H9 (cell line): ENCODE measurements at regions not wholly inside any gene's neighbourhood (a gene's known extent, or its start where the extent isn't known, plus 50 kb on each side); places are given as distances from the start of the nearest gene placed in this dataset.

ENCODE experiments used
- DNase-seq: peaks from one replicate; pipeline ENCODE4 v3.0.0-alpha.2; 2017
- H2AFZ ChIP-seq: one replicate; pipeline ENCODE4 v1.6.1; 2013; ENCODE audit warnings: mild to moderate bottlenecking, low read length, control low read depth, moderate library complexity
- H2AK5ac ChIP-seq: 2 replicates; pipeline ENCODE4 v1.6.1; 2013; ENCODE audit warnings: low read length, control low read depth, mixed read lengths; ENCODE audit not compliant: insufficient read length
- H2BK120ac ChIP-seq: one replicate; pipeline ENCODE4 v1.6.1; 2013; ENCODE audit warnings: low read depth, mild to moderate bottlenecking, low read length, control low read depth, inconsistent platforms; ENCODE audit not compliant: poor library complexity, severe bottlenecking
- H2BK12ac ChIP-seq: 2 replicates; pipeline ENCODE4 v1.6.1; 2013; ENCODE audit warnings: low read length, control low read depth, mixed read lengths, low read depth; ENCODE audit not compliant: insufficient read length
- H2BK15ac ChIP-seq: 2 replicates; pipeline ENCODE4 v1.6.1; 2013; ENCODE audit warnings: low read depth, low read length, control low read depth
- H2BK20ac ChIP-seq: one replicate; pipeline ENCODE4 v1.6.1; 2013; ENCODE audit warnings: low read depth, mild to moderate bottlenecking, low read length, control low read depth, inconsistent platforms; ENCODE audit not compliant: poor library complexity, severe bottlenecking
- H2BK5ac ChIP-seq: 2 replicates; pipeline ENCODE4 v1.6.1; 2013; ENCODE audit warnings: low read length, control low read depth, mixed read lengths; ENCODE audit not compliant: insufficient read length
- H3K14ac ChIP-seq: 2 replicates; pipeline ENCODE4 v1.6.1; 2013; ENCODE audit warnings: low read length, control low read depth; ENCODE audit not compliant: insufficient read depth
- H3K18ac ChIP-seq: 2 replicates; pipeline ENCODE4 v1.6.1; 2013; ENCODE audit warnings: low read depth, mild to moderate bottlenecking, mixed read lengths, low read length, control low read depth; ENCODE audit not compliant: insufficient read length
- H3K23ac ChIP-seq: 2 replicates; pipeline ENCODE4 v1.6.1; 2013; ENCODE audit warnings: low read length, control low read depth, mixed read lengths, low read depth; ENCODE audit not compliant: insufficient read length
- H3K23me2 ChIP-seq: 2 replicates; pipeline ENCODE4 v1.6.1; 2013; ENCODE audit warnings: low read depth, mild to moderate bottlenecking, mixed read lengths, low read length, control low read depth; ENCODE audit not compliant: insufficient read length, poor library complexity, severe bottlenecking
- H3K27ac ChIP-seq: 2 replicates; pipeline ENCODE4 v1.5.1; 2013; ENCODE audit warnings: low read length, control low read depth, mixed read lengths, low read depth; ENCODE audit not compliant: insufficient read length
- H3K27me3 ChIP-seq: 2 replicates; pipeline ENCODE4 v1.6.1; 2013; ENCODE audit warnings: low read length, control low read depth, inconsistent platforms; ENCODE audit not compliant: insufficient read depth
- H3K4ac ChIP-seq: 2 replicates; pipeline ENCODE4 v1.6.1; 2013; ENCODE audit warnings: low read depth, mild to moderate bottlenecking, control low read depth, inconsistent platforms, low read length, moderate library complexity
- H3K4me1 ChIP-seq: 2 replicates; pipeline ENCODE4 v1.6.1; 2013; ENCODE audit warnings: low read length, control low read depth, inconsistent platforms; ENCODE audit not compliant: insufficient read depth
- H3K4me2 ChIP-seq: 2 replicates; pipeline ENCODE4 v1.6.1; 2013; ENCODE audit warnings: low read length, control low read depth, mixed read lengths; ENCODE audit not compliant: insufficient read length, insufficient read depth
- H3K56ac ChIP-seq: 2 replicates; pipeline ENCODE4 v1.6.1; 2013; ENCODE audit warnings: low read depth, mild to moderate bottlenecking, mixed read lengths, low read length, control low read depth; ENCODE audit not compliant: insufficient read length
- H3K79me1 ChIP-seq: 2 replicates; pipeline ENCODE4 v1.6.1; 2013; ENCODE audit warnings: low read depth, mild to moderate bottlenecking, moderate library complexity, low read length, control low read depth, inconsistent platforms; ENCODE audit not compliant: insufficient read depth, poor library complexity, severe bottlenecking
- H3K79me2 ChIP-seq: 2 replicates; pipeline ENCODE4 v1.6.1; 2013; ENCODE audit warnings: low read length, control low read depth, inconsistent platforms; ENCODE audit not compliant: insufficient read depth
- H3K9ac ChIP-seq: 2 replicates; pipeline ENCODE4 v1.6.1; 2013; ENCODE audit warnings: low read length, control low read depth, mixed read lengths; ENCODE audit not compliant: insufficient read length; ENCODE audit errors: extremely low read depth
- H3K9me3 ChIP-seq: one replicate; pipeline ENCODE4 v1.6.1; 2013; ENCODE audit warnings: low read depth, low read length, inconsistent platforms; ENCODE audit not compliant: control insufficient read depth
- H3T11ph ChIP-seq: one replicate; pipeline ENCODE4 v1.6.1; 2013; ENCODE audit warnings: mild to moderate bottlenecking, low read length, control low read depth, inconsistent platforms
- H4K20me1 ChIP-seq: one replicate; pipeline ENCODE4 v1.6.1; 2013; ENCODE audit not compliant: control insufficient read depth, insufficient read length, insufficient read depth
- H4K5ac ChIP-seq: 2 replicates; pipeline ENCODE4 v1.6.1; 2013; ENCODE audit warnings: low read depth, mild to moderate bottlenecking, mixed read lengths, low read length, control low read depth; ENCODE audit not compliant: insufficient read length
- H4K8ac ChIP-seq: replicated peaks from 2 replicates; pipeline ENCODE4 v1.6.1; 2013; ENCODE audit warnings: low read length, control low read depth, mixed read lengths, low read depth; ENCODE audit not compliant: insufficient read length
- H4K91ac ChIP-seq: 2 replicates; pipeline ENCODE4 v1.6.1; 2013; ENCODE audit warnings: low read depth, mild to moderate bottlenecking, moderate library complexity, mixed read lengths, low read length, control low read depth; ENCODE audit not compliant: insufficient read length
- H3K27ac Mint-ChIP-seq, 3 experiments: 2 replicates in 2 of 3; 3 replicates in 1 of 3; pipeline ENCODE4 v1.8.0; 2020 to 2021; ENCODE audit warnings: mixed read lengths in 3 of 3, mild to moderate bottlenecking in 1 of 3, moderate library complexity in 1 of 3
- H3K27me3 Mint-ChIP-seq: 2 replicates; pipeline ENCODE4 v1.8.0; 2021; ENCODE audit warnings: low read depth, mild to moderate bottlenecking, moderate library complexity, mixed read lengths
- H3K36me3 Mint-ChIP-seq, 3 experiments: 2 replicates in 2 of 3; 3 replicates in 1 of 3; pipeline ENCODE4 v1.8.0; 2020 to 2021; ENCODE audit warnings: low read depth in 3 of 3, mixed read lengths in 3 of 3; ENCODE audit not compliant: insufficient read depth in 1 of 3
- H3K4me1 Mint-ChIP-seq, 2 experiments: 2 replicates each; pipeline ENCODE4 v1.8.0; 2020; ENCODE audit warnings: mixed read lengths in 2 of 2
- H3K4me3 Mint-ChIP-seq, 2 experiments: 2 replicates in 1 of 2; 3 replicates in 1 of 2; pipeline ENCODE4 v1.8.0; 2020 to 2021; ENCODE audit warnings: mild to moderate bottlenecking in 2 of 2, mixed read lengths in 2 of 2, moderate library complexity in 1 of 2
- H3K9me3 Mint-ChIP-seq, 2 experiments: 2 replicates in 1 of 2; 3 replicates in 1 of 2; pipeline ENCODE4 v1.8.0; 2020; ENCODE audit warnings: mild to moderate bottlenecking in 2 of 2, mixed read lengths in 2 of 2, moderate library complexity in 1 of 2
- WGBS: extraction: QIAGEN DNeasy Blood & Tissue Kit; methylation state at CpG from one replicate; pipeline ENCODE4 v1.1.7; 2013; ENCODE audit warnings: missing lambda C conversion rate, low lambda C conversion rate, mixed read lengths; ENCODE audit not compliant: insufficient read length; ENCODE audit errors: extremely low coverage; 5-methylcytosine and 5-hydroxymethylcytosine counted together
- TF ChIP-seq, protein P1 (sequence below): fragments of 200-600 bp; sonication (generic); conservative IDR thresholded peaks from 3 replicates; pipeline ENCODE4 v1.8.0; 2021; ENCODE audit warnings: antibody characterized with exemption, mild to moderate bottlenecking

DNA sequence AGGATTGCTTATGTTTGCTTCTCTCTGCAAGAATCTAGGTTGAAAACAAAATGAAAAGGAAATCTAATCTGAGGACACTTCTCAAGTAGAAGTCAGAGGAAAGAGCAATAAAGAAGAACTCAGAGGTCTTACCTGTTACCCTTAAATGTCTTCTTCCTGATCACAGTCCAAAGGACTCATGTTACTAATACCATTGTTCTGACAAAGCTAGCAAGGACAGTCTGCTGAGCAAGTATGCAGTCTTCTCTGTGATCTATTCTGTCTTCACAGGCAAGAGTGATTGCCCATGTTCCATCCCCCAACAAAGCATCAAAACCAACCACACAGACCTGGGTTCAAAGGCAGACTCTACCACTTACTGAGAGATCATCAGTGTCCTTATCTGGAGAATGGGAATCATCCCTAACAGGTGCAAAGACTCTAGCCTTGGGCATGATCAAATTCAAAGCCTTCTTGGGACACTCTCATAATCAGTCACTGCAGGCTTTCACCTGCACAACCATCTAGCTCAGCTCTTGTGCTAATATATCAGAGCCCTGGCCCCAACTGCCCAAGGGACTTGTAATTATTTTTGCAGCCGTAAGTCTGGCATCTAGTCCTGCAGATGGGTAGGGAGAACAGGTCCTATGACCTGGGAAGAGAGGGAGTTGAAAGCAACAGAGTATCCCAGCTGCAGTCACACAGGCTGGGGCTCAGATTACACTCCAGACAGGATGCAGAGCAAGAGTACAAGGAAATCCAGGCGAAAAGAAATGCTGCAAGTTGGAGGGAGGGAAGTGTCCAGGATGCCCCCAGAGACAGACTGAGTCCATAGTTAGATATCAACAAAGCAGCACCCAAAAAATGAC, 97.9 kb upstream of the NUDT4 start:
- no peak overlapping the region for H3K9ac ChIP-seq
- no peaks in the 10 kb centered on the region for H3K79me1 ChIP-seq
- no peaks in the 10 kb centered on the region for H3K79me2 ChIP-seq
- Mint-ChIP-seq H3K4me1 (peaks cover 7 to 8% of the 10 kb centered on the region in 2 experiments), H3K27ac (no peak overlapping the region), H3K9me3 (no peaks in the 10 kb centered on the region), H3K4me3 (no peak overlapping the region), H3K36me3 (peaks cover 0 to 3% (median 0%) of the 10 kb centered on the region in 3 experiments; a peak in 1 of 7 replicates), H3K27me3 (no peaks in the 10 kb centered on the region; the same call in 1 of the 2 replicates)
- H3K4me2 ChIP-seq = no peak overlapping the region
- no peak for DNase-seq
- peaks cover 4% of the 10 kb centered on the region; the same call in 1 of the 2 replicates for H3K4me1 ChIP-seq
- TF ChIP-seq, protein P1, sequence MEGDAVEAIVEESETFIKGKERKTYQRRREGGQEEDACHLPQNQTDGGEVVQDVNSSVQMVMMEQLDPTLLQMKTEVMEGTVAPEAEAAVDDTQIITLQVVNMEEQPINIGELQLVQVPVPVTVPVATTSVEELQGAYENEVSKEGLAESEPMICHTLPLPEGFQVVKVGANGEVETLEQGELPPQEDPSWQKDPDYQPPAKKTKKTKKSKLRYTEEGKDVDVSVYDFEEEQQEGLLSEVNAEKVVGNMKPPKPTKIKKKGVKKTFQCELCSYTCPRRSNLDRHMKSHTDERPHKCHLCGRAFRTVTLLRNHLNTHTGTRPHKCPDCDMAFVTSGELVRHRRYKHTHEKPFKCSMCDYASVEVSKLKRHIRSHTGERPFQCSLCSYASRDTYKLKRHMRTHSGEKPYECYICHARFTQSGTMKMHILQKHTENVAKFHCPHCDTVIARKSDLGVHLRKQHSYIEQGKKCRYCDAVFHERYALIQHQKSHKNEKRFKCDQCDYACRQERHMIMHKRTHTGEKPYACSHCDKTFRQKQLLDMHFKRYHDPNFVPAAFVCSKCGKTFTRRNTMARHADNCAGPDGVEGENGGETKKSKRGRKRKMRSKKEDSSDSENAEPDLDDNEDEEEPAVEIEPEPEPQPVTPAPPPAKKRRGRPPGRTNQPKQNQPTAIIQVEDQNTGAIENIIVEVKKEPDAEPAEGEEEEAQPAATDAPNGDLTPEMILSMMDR = no peak
- no peak overlapping the region for H3T11ph ChIP-seq
- no peaks in the 10 kb centered on the region for H4K20me1 ChIP-seq
- H3K27ac ChIP-seq = no peak overlapping the region
- H3K27me3 ChIP-seq = no peaks in the 10 kb centered on the region
- WGBS = no CpG with 5 or more reads among the region's 2 CpGs
- no peak overlapping the region for H3K56ac ChIP-seq
- no peak overlapping the region for H2BK20ac ChIP-seq
- H4K5ac ChIP-seq = no peak overlapping the region
- no peak overlapping the region for H2BK120ac ChIP-seq
- no peak overlapping the region for H3K18ac ChIP-seq
- H2AK5ac ChIP-seq = no peak overlapping the region
- H2BK5ac ChIP-seq = no peak overlapping the region
- no peaks in the 10 kb centered on the region for H3K23me2 ChIP-seq
- no peak overlapping the region for H4K8ac ChIP-seq
- no peak overlapping the region for H3K23ac ChIP-seq
- H3K9me3 ChIP-seq = no peaks in the 10 kb centered on the region
- H3K14ac ChIP-seq = no peak overlapping the region
- H4K91ac ChIP-seq = no peak overlapping the region
- no peak overlapping the region for H2BK15ac ChIP-seq
- H3K4ac ChIP-seq = no peak overlapping the region
- H2BK12ac ChIP-seq = no peak overlapping the region
- no peak overlapping the region for H2AFZ ChIP-seq
